Heart right ventricle (tissue), 16 donors: ENCODE measurements at regions not wholly inside any gene's neighbourhood (a gene's known extent, or its start where the extent isn't known, plus 50 kb on each side); places are given as distances from the start of the nearest gene placed in this dataset.

Experiments
- ATAC-seq, 8 donors: fragments of 200-7000 bp; cut with Tn5 transposase; one replicate each; pipeline ENCODE4 v1.9.1; 2020; ENCODE audit warnings: mild to moderate bottlenecking in 8 of 8, moderate library complexity in 8 of 8, moderate number of reproducible peaks in 1 of 8
- DNase-seq, 2 donors: peaks; one replicate each; pipeline ENCODE4 v3.0.0-alpha.2; 2020
- H3K27ac ChIP-seq, 10 donors: fragments of 200-600 bp; sonication (generic) in 2 of 10; one replicate each; pipeline versions ENCODE4 v1.5.0 to v1.8.0; 2020 to 2022; ENCODE audit warnings: mild to moderate bottlenecking in 3 of 10
- H3K27me3 ChIP-seq, 7 donors: fragments of 200-600 bp; one replicate each; pipeline ENCODE4 v1.8.0; 2021 to 2022; ENCODE audit warnings: mild to moderate bottlenecking in 2 of 7
- H3K36me3 ChIP-seq, 9 donors: fragments of 200-600 bp; sonication (generic) in 1 of 9; one replicate each; pipeline versions ENCODE4 v1.5.0 to v1.8.0; 2020 to 2022; ENCODE audit warnings: mild to moderate bottlenecking in 2 of 9
- H3K4me1 ChIP-seq, 9 donors: fragments of 200-600 bp; sonication (generic) in 1 of 9; one replicate each; pipeline versions ENCODE4 v1.5.0 to v1.8.0; 2020 to 2022; ENCODE audit warnings: mild to moderate bottlenecking in 4 of 9
- H3K4me3 ChIP-seq, 10 donors: fragments of 200-600 bp; sonication (generic) in 2 of 10; one replicate each; pipeline versions ENCODE4 v1.5.0 to v1.8.0; 2020 to 2022; ENCODE audit warnings: mild to moderate bottlenecking in 7 of 10, moderate library complexity in 2 of 10
- H3K9me3 ChIP-seq, 11 donors: fragments of 200-600 bp in 10 of 11; sonication (generic) in 2 of 11; one replicate each; pipeline versions ENCODE4 v1.5.0 to v1.8.0; 2013 to 2022; ENCODE audit warnings: mild to moderate bottlenecking in 2 of 11, control low read depth in 1 of 11, moderate library complexity in 1 of 11
- WGBS, 2 donors: extraction: QIAGEN DNeasy Blood & Tissue Kit; methylation state at CpG; one replicate each; pipeline ENCODE4 v1.1.7; 2013; ENCODE audit warnings: inconsistent platforms in 1 of 2; 5-methylcytosine and 5-hydroxymethylcytosine counted together
- intact Hi-C, 10 donors: fragments of 100-400 bp; cut with DNase I; formaldehyde crosslinking; loops; one replicate each; pipeline versions ENCODE4 v1.11.1 to v1.14.2; 2022
- TF ChIP-seq, protein P1 (sequence below), 9 donors: fragments of 200-600 bp; sonication (generic) in 2 of 9; IDR thresholded peaks; one replicate each; pipeline versions ENCODE4 v1.5.0 to v1.8.0; 2021 to 2022; ENCODE audit warnings: antibody characterized with exemption in 9 of 9, mild to moderate bottlenecking in 5 of 9, moderate library complexity in 1 of 9
- donor health status: Arrhythmogenic right ventricular cardiomyopathy.
- donor health status: ischemic (EF 13 %, LVEDD 7.1; RV severe dilation, severe dysfunction).
- donor health status: healthy with polysubstance abuse.
- donor health status: DM: no; HTN: yes; CAD: no.
- donor health status: DM: no; HTN: no; CAD: no.
- donor health status: ischemic (EF 25% LVEDD 6.9; RV normal size, moderate dysfunction).
- donor health status: ischemic (EF 25% LVEDD 5.7; RV mildly dilated, moderate dysfunction).
- donor health status: healthy.
- donor health status: DM: yes; HTN: yes; CAD: no.
- donor health status: Ischemic cardiomyopathy.
- donor health status: ischemic (EF 35%, LVEDD 5.7; RV mildly dilated, moderate dysfunction).
- donor health status: nonischemic (EF 11% LVEDD 7.7; RV severe dilation, severe dysfunction).
- donor health status: DM: yes; HTN: yes; CAD: no.
- donor health status: PGD.
- donor health status: ischemic (EF 29% LVEDD 5.4; RV normal size, mild dysfunction).
- donor health status: nonischemic (EF 23%, LVEDD 6.1; RV moderate dilation, normal function).

DNA sequence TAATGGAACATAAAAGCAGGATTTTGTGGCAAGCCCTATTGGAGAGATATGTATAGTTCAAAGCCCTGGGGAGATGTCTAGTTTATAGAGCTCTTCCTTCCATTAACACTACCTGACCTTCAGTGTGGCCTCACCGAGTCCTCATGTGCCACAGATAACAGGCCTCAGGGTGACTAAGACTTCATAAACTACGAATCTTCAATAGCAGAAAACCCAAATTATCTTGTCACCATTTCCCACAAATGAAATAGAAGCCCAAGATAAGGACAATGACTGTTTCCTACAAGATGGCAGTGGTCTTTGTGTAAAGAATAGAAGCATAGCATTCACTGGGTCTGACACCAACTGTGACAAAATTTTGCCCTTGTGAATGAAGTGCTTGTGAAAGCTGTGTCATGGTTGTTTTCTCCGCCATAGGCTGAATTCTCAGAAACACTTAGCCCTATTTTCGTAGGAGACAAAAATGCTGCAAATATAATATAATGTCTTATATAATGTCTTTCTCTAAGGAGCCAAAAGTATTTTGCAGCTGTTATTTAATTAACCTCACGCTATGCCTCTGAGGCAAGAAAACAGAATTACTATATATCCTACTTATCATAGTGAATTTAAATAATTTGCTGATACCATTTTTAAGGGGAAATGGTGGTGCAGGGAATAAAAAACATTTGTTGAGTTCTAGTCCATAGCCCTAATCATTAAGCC lies 136.7 kb upstream of the CWC22 start:
- intact Hi-C loops, result no loop called here
- ATAC-seq, result no peak
- WGBS, 2 donors, result 72 to 79% methylated on average over 5 of the region's 5 CpGs

DNA sequence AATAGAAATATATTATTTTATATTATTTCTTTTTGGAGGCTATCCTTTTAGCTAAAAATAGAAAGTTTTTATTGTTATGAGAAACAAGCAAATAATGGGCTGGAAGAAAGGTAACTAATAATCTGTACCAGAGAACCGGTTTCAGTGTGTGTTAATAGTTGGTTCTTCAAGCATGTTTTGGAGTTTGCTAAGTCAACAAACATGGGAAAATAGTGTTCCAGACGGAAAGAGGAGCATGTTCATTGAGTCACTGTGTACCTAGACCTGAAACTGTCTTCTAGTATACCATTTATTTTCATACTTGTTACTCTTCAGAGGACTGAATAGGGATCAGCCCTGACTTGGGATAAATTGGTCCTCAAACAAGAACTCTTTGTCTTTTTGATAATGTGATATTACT lies 134.5 kb upstream of the CWC22 start:
- no peak overlapping the region for H3K4me3 ChIP-seq
- H3K36me3 ChIP-seq, result no peaks in the 10 kb centered on the region
- ATAC-seq (no peak), DNase-seq (no peak)
- no peaks in the 10 kb centered on the region for H3K9me3 ChIP-seq
- TF ChIP-seq, protein P1, sequence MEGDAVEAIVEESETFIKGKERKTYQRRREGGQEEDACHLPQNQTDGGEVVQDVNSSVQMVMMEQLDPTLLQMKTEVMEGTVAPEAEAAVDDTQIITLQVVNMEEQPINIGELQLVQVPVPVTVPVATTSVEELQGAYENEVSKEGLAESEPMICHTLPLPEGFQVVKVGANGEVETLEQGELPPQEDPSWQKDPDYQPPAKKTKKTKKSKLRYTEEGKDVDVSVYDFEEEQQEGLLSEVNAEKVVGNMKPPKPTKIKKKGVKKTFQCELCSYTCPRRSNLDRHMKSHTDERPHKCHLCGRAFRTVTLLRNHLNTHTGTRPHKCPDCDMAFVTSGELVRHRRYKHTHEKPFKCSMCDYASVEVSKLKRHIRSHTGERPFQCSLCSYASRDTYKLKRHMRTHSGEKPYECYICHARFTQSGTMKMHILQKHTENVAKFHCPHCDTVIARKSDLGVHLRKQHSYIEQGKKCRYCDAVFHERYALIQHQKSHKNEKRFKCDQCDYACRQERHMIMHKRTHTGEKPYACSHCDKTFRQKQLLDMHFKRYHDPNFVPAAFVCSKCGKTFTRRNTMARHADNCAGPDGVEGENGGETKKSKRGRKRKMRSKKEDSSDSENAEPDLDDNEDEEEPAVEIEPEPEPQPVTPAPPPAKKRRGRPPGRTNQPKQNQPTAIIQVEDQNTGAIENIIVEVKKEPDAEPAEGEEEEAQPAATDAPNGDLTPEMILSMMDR (IDR thresholded peaks at IDR 0.05), result no peak
- 76 to 86% methylated on average over 2 of the region's 2 CpGs for WGBS, 2 donors
- no peak overlapping the region for H3K27ac ChIP-seq
- intact Hi-C loops, result no loop called here
- no peaks in the 10 kb centered on the region for H3K4me1 ChIP-seq
- no peaks in the 10 kb centered on the region for H3K27me3 ChIP-seq

More for the DNA sequence above, 136.7 kb upstream of the CWC22 start:
- Histone ChIP-seq H3K4me3 (no peak overlapping the region), H3K9me3 (no peaks in the 10 kb centered on the region), H3K27ac (no peak overlapping the region), H3K27me3 (no peaks in the 10 kb centered on the region), H3K4me1 (no peaks in the 10 kb centered on the region), H3K36me3 (no peaks in the 10 kb centered on the region)
- TF ChIP-seq, protein P1 (IDR thresholded peaks at IDR 0.05), result no peak
- no peak for DNase-seq

DNA sequence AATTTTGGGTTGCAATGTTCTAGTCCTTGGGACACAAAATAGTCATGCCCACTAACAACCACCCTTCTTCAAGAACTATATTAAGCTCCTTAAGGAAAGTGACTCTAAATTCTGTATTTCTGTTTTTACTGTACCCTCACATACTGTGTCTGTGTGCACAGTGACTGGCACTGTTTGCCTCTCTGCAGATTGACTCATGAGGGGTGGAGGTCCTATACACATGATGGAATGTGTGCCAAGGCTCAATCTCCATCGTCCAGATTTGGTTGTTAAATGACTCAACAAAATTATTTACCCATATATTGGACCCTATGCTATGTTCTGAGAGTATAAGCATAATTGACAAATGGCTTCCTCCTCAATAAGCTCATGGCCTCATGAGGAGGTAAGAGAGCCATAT lies 126.6 kb upstream of the CWC22 start:
- DNase-seq, result no peak
- Histone ChIP-seq H3K27ac (no peak overlapping the region), H3K4me1 (no peaks in the 10 kb centered on the region), H3K9me3 (no peaks in the 10 kb centered on the region), H3K4me3 (no peak overlapping the region), H3K27me3 (peaks cover 0 to 11% (median 0%) of the 10 kb centered on the region in 7 donors), H3K36me3 (no peaks in the 10 kb centered on the region)
- 31 to 49% methylated on average over 1 of the region's 1 CpG for WGBS, 2 donors
- intact Hi-C loops, result no loop called here
- ATAC-seq, result no peak
- TF ChIP-seq, protein P1 (IDR thresholded peaks at IDR 0.05), result no peak

DNA sequence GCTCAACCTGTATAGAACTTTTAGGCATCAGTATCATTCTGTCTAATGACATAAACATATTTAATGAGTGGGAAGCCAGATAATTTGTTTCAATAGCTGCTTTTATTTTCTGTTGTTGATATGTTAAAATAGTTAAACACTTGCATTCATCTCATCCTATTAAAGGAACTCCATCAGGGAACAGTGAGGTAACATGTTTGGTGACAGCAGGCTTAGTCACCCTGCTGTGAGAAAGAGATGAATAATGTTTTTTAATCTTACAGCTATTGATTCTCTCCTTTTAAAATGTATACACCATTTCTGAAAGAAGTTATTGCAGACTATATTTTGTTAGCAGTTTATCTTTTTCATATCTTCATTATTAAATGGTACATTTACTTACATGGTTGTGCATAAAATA lies 123.3 kb upstream of the CWC22 start:
- no peak for ATAC-seq
- no peaks in the 10 kb centered on the region for H3K9me3 ChIP-seq
- peaks cover 0 to 6% (median 0%) of the 10 kb centered on the region in 9 donors for H3K4me1 ChIP-seq
- H3K4me3 ChIP-seq, result no peak overlapping the region
- H3K27ac ChIP-seq, result no peak overlapping the region
- no peak for DNase-seq
- H3K27me3 ChIP-seq, result peaks cover 0 to 13% (median 0%) of the 10 kb centered on the region in 7 donors
- H3K36me3 ChIP-seq, result no peaks in the 10 kb centered on the region
- TF ChIP-seq, protein P1 (IDR thresholded peaks at IDR 0.05), result no peak
- intact Hi-C loops, result no loop called here
